A549 (cell line): ENCODE measurements at regions not wholly inside any gene's neighbourhood (a gene's known extent, or its start where the extent isn't known, plus 50 kb on each side); places are given as distances from the start of the nearest gene placed in this dataset.

Experiments used
- ATAC-seq, 2 experiments: fragments of 200-7000 bp in 1 of 2; fragments of >200 bp in 1 of 2; cut with Nextera tagmentation in 1 of 2; cut with Tn5 transposase in 1 of 2; 3 replicates each; pipeline versions ENCODE4 v1.8.0 to v1.9.1; 2018 to 2020; ENCODE audit warnings: mild to moderate bottlenecking in 1 of 2, moderate library complexity in 1 of 2
- CTCF ChIA-PET: fragments of 300-600 bp; sonication (Branson Sonifier 250); formaldehyde crosslinking; extraction: SDS; loops from one replicate; lab custom pipeline; 2021; ENCODE audit warnings: antibody characterized with exemption, inconsistent platforms; lab: Yijun Ruan, JAX
- POLR2A ChIA-PET: fragments of 350-600 bp; formaldehyde crosslinking; extraction: SDS; loops from one replicate; lab custom pipeline; 2021; ENCODE audit warnings: antibody characterized with exemption, inconsistent platforms; lab: Yijun Ruan, JAX
- DNase-seq, 2 experiments: peaks; one replicate each; pipeline versions ENCODE4 v3.0.0 to v3.0.0-alpha.2; 2011 to 2016; ENCODE audit warnings: low read depth in 1 of 2, low spot score in 1 of 2
- FAIRE-seq: peaks from 2 replicates; lab custom pipeline; 2011; peaks lifted over from hg19 to GRCh38; lab: Jason Lieb, UNC
- H3K27ac ChIP-seq, 2 experiments: fragments of >200 bp; sonication (Bioruptor Twin); formaldehyde crosslinking; 3 replicates each; pipeline ENCODE4 v1.5.1; 2016 to 2017
- H3K4me1 ChIP-seq: fragments of >200 bp; sonication (Bioruptor Twin); formaldehyde crosslinking; 3 replicates; pipeline ENCODE4 v1.6.1; 2016
- H3K4me2 ChIP-seq: fragments of >200 bp; sonication (Bioruptor Twin); formaldehyde crosslinking; 3 replicates; pipeline ENCODE4 v1.6.1; 2016
- H3K4me3 ChIP-seq: fragments of >200 bp; sonication (Bioruptor Twin); formaldehyde crosslinking; 3 replicates; pipeline ENCODE4 v1.5.1; 2016
- H3K9me3 ChIP-seq: fragments of >200 bp; sonication (Bioruptor Twin); formaldehyde crosslinking; 3 replicates; pipeline ENCODE4 v1.6.1; 2016
- BHLHE40 ChIP-seq: IDR thresholded peaks from 2 replicates; pipeline ENCODE4 v1.6.1; 2012; ENCODE audit warnings: low read depth, low read length, inconsistent platforms
- CEBPB ChIP-seq, 2 experiments: fragments of >200 bp in 1 of 2; sonication (Bioruptor Twin) in 1 of 2; formaldehyde crosslinking in 1 of 2; IDR thresholded peaks; 2 replicates each; pipeline ENCODE4 v1.6.1; 2012 to 2016
- CHD4 ChIP-seq: fragments of 200-600 bp; sonication (generic); IDR thresholded peaks from 2 replicates; pipeline ENCODE4 v1.6.1; 2016; ENCODE audit warnings: antibody characterized with exemption, mild to moderate bottlenecking, borderline replicate concordance
- EHF ChIP-seq: fragments of 250-450 bp; sonication (Bioruptor Pico); IDR thresholded peaks from 2 replicates; pipeline ENCODE4 v1.5.0; 2020; ENCODE audit warnings: mild to moderate bottlenecking
- EHMT2 ChIP-seq: fragments of 200-600 bp; sonication (generic); IDR thresholded peaks from 2 replicates; pipeline ENCODE4 v1.6.1; 2016; ENCODE audit warnings: antibody characterized with exemption, low read depth, mild to moderate bottlenecking, moderate library complexity
- EP300 ChIP-seq, 2 experiments: fragments of >200 bp; sonication (Bioruptor Twin); formaldehyde crosslinking; IDR thresholded peaks; 2 replicates in 1 of 2; 3 replicates in 1 of 2; pipeline ENCODE4 v1.6.1; 2016 to 2017
- GATA3 ChIP-seq: IDR thresholded peaks from 2 replicates; pipeline ENCODE4 v1.6.1; 2012; ENCODE audit warnings: borderline replicate concordance
- HDAC2 ChIP-seq: fragments of 200-600 bp; sonication (generic); IDR thresholded peaks from 2 replicates; pipeline ENCODE4 v1.6.1; 2016
- HEYL ChIP-seq: fragments of 250-450 bp; sonication (Bioruptor Pico); IDR thresholded peaks from 2 replicates; pipeline ENCODE4 v1.8.0; 2021; ENCODE audit warnings: mild to moderate bottlenecking, moderate library complexity
- HOXA7 ChIP-seq: fragments of 250-450 bp; sonication (Bioruptor Pico); IDR thresholded peaks from 2 replicates; pipeline ENCODE4 v1.5.0; 2020; ENCODE audit warnings: mild to moderate bottlenecking, moderate library complexity
- HOXB5 ChIP-seq: fragments of 250-450 bp; sonication (Bioruptor Pico); IDR thresholded peaks from 2 replicates; pipeline ENCODE4 v1.5.0; 2020; ENCODE audit warnings: mild to moderate bottlenecking, moderate library complexity
- JUNB ChIP-seq: fragments of >200 bp; sonication (Bioruptor Twin); formaldehyde crosslinking; IDR thresholded peaks from 2 replicates; pipeline ENCODE4 v1.6.1; 2016
- KDM5A ChIP-seq: fragments of 200-600 bp; sonication (generic); IDR thresholded peaks from 2 replicates; pipeline ENCODE4 v1.6.1; 2016; ENCODE audit warnings: antibody characterized with exemption, mild to moderate bottlenecking
- MYC ChIP-seq: IDR thresholded peaks from 2 replicates; pipeline ENCODE4 v1.6.1; 2012; ENCODE audit warnings: mild to moderate bottlenecking, inconsistent platforms, low read length, improper control_type of control experiment, borderline replicate concordance
- NR3C1 ChIP-seq: fragments of >200 bp; sonication (Bioruptor Twin); formaldehyde crosslinking; IDR thresholded peaks from 3 replicates; pipeline ENCODE4 v1.6.1; 2017
- PHF8 ChIP-seq: fragments of 200-600 bp; sonication (generic); IDR thresholded peaks from 2 replicates; pipeline ENCODE4 v1.6.1; 2016; ENCODE audit warnings: low read depth, mild to moderate bottlenecking, antibody characterized with exemption, moderate library complexity, borderline replicate concordance
- POLR2A ChIP-seq: IDR thresholded peaks from 2 replicates; pipeline ENCODE4 v1.6.1; 2012; ENCODE audit warnings: mild to moderate bottlenecking, low read length
- RAD21 ChIP-seq, 2 experiments: fragments of >200 bp in 1 of 2; sonication (Bioruptor Twin) in 1 of 2; formaldehyde crosslinking in 1 of 2; IDR thresholded peaks in 1 of 2; conservative IDR thresholded peaks in 1 of 2; 2 replicates in 1 of 2; 3 replicates in 1 of 2; pipeline ENCODE4 v1.6.1; 2012 to 2018; ENCODE audit warnings: inconsistent platforms in 1 of 2
- SMC3 ChIP-seq: fragments of >200 bp; sonication (Bioruptor Twin); formaldehyde crosslinking; IDR thresholded peaks from 3 replicates; pipeline ENCODE4 v1.6.1; 2018; ENCODE audit warnings: inconsistent platforms
- TFCP2L1 ChIP-seq: fragments of 250-450 bp; sonication (Bioruptor Pico); IDR thresholded peaks from 2 replicates; pipeline ENCODE4 v1.5.0; 2021; ENCODE audit warnings: mild to moderate bottlenecking
- TP53 ChIP-seq: fragments of 250-450 bp; sonication (Bioruptor Pico); IDR thresholded peaks from 2 replicates; pipeline ENCODE4 v1.5.0; 2021; ENCODE audit warnings: mild to moderate bottlenecking, moderate library complexity
- ZC3H11A ChIP-seq: fragments of 450-650 bp; IDR thresholded peaks from 2 replicates; pipeline ENCODE4 v1.6.1; 2014; ENCODE audit warnings: antibody characterized with exemption, mild to moderate bottlenecking
- ZSCAN20 ChIP-seq: fragments of 250-450 bp; sonication (Bioruptor Pico); IDR thresholded peaks from 2 replicates; pipeline ENCODE4 v1.8.0; 2022; ENCODE audit warnings: mild to moderate bottlenecking, moderate library complexity
- WGBS: methylation state at CpG from one replicate; pipeline ENCODE4 v1.1.6; 2017; ENCODE audit errors: missing lambda C conversion rate; 5-methylcytosine and 5-hydroxymethylcytosine counted together
- TF ChIP-seq, protein P1 (sequence below): fragments of 150-350 bp; IDR thresholded peaks from 2 replicates; pipeline ENCODE4 v1.6.1; 2014; ENCODE audit warnings: low read depth, mild to moderate bottlenecking, low read length
- TF ChIP-seq, protein P2 (sequence below): fragments of >200 bp; sonication (Bioruptor Twin); formaldehyde crosslinking; IDR thresholded peaks from 2 replicates; pipeline ENCODE4 v1.6.1; 2016
- TF ChIP-seq, protein P3 (sequence below): fragments of 200-600 bp; sonication (generic); IDR thresholded peaks from 2 replicates; pipeline ENCODE4 v1.6.1; 2016; ENCODE audit warnings: antibody characterized with exemption, mild to moderate bottlenecking, moderate library complexity
- TF ChIP-seq, protein P4 (sequence below): fragments of >200 bp; sonication (Bioruptor Twin); formaldehyde crosslinking; IDR thresholded peaks from 3 replicates; pipeline ENCODE4 v1.5.1; 2016
- TF ChIP-seq, protein P5 (sequence below): fragments of 450-650 bp; IDR thresholded peaks from 2 replicates; pipeline ENCODE4 v1.6.1; 2014; ENCODE audit warnings: antibody characterized with exemption
- TF ChIP-seq, protein P6 (sequence below): fragments of >200 bp; sonication (Bioruptor Twin); formaldehyde crosslinking; IDR thresholded peaks from 3 replicates; pipeline ENCODE4 v1.6.1; 2016
- TF ChIP-seq, protein P7 (sequence below): IDR thresholded peaks from 2 replicates; pipeline ENCODE4 v1.6.1; 2012; ENCODE audit warnings: low read depth, borderline replicate concordance

DNA sequence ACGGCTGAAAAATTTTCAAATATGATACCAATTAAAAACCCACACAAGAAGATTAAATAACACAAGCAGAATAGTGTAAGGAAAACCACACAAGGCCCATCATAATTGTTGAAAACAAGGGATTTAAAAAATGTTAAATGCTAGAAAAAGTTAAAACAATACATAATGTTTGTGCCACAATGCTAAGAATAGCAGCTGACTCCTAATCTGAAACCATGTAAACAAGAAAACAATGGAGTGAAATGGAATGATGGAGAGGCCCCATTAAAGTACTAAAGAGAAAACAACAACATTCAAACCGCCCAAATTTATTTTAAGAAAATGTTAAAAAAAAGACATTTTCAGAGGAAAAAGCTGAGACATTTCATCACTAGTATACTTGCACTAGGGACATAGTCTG is 663.6 kb upstream of the NCAM2 start (continued):
- TF ChIP-seq GATA3: no peak
- TF ChIP-seq MYC: no peak
- TF ChIP-seq HDAC2: no peak
- TF ChIP-seq HOXB5: no peak
- no peak for TF ChIP-seq NR3C1

DNA sequence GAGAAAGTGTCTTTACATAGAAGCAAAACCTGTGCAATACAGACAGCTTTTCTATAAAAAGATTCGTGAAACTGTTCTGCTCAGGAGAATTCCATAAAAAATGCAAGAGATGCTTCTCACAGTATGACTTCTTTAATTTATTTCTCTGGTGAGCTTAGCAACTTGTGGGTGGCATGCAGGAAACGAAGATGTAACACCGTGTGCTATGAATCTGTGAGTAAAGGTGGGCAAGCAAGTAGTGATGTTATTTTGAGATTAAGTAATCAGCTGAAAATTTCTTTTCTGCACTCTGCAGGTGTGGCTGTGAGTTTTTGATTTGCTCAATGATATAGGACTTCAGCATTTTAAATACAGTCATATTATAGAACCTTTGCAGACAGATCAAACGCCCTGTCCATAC is 656.8 kb upstream of the NCAM2 start:
- 2% methylated on average over 4 of the region's 4 CpGs for WGBS
- ATAC-seq (no peak), FAIRE-seq (no peak), DNase-seq (no peak)
- CTCF ChIA-PET: no interaction called here
- no peak overlapping the region for H3K4me2 ChIP-seq
- H3K4me1 ChIP-seq: no peaks in the 10 kb centered on the region
- no peak overlapping the region for H3K4me3 ChIP-seq
- H3K9me3 ChIP-seq: no peaks in the 10 kb centered on the region
- POLR2A ChIA-PET: no interaction called here
- H3K27ac ChIP-seq: no peak overlapping the region
- TF ChIP-seq, protein P1, sequence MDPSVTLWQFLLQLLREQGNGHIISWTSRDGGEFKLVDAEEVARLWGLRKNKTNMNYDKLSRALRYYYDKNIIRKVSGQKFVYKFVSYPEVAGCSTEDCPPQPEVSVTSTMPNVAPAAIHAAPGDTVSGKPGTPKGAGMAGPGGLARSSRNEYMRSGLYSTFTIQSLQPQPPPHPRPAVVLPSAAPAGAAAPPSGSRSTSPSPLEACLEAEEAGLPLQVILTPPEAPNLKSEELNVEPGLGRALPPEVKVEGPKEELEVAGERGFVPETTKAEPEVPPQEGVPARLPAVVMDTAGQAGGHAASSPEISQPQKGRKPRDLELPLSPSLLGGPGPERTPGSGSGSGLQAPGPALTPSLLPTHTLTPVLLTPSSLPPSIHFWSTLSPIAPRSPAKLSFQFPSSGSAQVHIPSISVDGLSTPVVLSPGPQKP: no peak
- no peak for TF ChIP-seq TP53 (CRISPR knock-in tag)
- TF ChIP-seq, protein P2, sequence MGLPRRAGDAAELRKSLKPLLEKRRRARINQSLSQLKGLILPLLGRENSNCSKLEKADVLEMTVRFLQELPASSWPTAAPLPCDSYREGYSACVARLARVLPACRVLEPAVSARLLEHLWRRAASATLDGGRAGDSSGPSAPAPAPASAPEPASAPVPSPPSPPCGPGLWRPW: no peak
- TF ChIP-seq HOXA7 (CRISPR knock-in tag): no peak
- no peak for TF ChIP-seq BHLHE40
- TF ChIP-seq ZC3H11A: no peak
- TF ChIP-seq EHMT2: no peak
- no peak for TF ChIP-seq HEYL (CRISPR knock-in tag)
- no peak for TF ChIP-seq PHF8
- TF ChIP-seq NR3C1: no peak
- TF ChIP-seq, protein P3, sequence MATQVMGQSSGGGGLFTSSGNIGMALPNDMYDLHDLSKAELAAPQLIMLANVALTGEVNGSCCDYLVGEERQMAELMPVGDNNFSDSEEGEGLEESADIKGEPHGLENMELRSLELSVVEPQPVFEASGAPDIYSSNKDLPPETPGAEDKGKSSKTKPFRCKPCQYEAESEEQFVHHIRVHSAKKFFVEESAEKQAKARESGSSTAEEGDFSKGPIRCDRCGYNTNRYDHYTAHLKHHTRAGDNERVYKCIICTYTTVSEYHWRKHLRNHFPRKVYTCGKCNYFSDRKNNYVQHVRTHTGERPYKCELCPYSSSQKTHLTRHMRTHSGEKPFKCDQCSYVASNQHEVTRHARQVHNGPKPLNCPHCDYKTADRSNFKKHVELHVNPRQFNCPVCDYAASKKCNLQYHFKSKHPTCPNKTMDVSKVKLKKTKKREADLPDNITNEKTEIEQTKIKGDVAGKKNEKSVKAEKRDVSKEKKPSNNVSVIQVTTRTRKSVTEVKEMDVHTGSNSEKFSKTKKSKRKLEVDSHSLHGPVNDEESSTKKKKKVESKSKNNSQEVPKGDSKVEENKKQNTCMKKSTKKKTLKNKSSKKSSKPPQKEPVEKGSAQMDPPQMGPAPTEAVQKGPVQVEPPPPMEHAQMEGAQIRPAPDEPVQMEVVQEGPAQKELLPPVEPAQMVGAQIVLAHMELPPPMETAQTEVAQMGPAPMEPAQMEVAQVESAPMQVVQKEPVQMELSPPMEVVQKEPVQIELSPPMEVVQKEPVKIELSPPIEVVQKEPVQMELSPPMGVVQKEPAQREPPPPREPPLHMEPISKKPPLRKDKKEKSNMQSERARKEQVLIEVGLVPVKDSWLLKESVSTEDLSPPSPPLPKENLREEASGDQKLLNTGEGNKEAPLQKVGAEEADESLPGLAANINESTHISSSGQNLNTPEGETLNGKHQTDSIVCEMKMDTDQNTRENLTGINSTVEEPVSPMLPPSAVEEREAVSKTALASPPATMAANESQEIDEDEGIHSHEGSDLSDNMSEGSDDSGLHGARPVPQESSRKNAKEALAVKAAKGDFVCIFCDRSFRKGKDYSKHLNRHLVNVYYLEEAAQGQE: no peak

DNA sequence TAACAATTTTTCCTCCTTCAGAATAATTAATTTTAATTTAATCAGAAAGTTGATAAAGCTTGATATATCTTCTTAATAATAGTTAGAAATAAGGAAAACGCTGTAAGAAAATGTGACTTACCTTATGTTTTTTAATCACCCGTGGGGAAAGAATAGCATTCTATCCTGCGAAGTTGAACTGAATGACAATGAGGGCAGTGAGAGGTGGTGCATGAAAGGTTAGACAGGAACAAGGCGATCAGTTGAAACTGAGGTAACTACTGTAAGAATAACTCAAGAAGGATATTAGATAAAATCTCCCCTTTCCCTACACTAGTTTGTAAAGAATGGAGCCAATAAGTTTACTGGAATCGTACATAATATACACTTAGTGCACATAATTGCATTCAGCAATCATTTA is 655.0 kb upstream of the NCAM2 start:
- ATAC-seq (no peak), FAIRE-seq (no peak), DNase-seq (no peak)
- Histone ChIP-seq H3K4me3 (no peak overlapping the region), H3K27ac (no peak overlapping the region), H3K4me2 (no peak overlapping the region), H3K4me1 (no peaks in the 10 kb centered on the region), H3K9me3 (no peaks in the 10 kb centered on the region)
- WGBS: 3% methylated on average over 5 of the region's 5 CpGs
- ChIA-PET POLR2A (no interaction called here), CTCF (no interaction called here)
- no peak for TF ChIP-seq ZSCAN20 (CRISPR knock-in tag)
- TF ChIP-seq JUNB: no peak
- TF ChIP-seq, protein P4, sequence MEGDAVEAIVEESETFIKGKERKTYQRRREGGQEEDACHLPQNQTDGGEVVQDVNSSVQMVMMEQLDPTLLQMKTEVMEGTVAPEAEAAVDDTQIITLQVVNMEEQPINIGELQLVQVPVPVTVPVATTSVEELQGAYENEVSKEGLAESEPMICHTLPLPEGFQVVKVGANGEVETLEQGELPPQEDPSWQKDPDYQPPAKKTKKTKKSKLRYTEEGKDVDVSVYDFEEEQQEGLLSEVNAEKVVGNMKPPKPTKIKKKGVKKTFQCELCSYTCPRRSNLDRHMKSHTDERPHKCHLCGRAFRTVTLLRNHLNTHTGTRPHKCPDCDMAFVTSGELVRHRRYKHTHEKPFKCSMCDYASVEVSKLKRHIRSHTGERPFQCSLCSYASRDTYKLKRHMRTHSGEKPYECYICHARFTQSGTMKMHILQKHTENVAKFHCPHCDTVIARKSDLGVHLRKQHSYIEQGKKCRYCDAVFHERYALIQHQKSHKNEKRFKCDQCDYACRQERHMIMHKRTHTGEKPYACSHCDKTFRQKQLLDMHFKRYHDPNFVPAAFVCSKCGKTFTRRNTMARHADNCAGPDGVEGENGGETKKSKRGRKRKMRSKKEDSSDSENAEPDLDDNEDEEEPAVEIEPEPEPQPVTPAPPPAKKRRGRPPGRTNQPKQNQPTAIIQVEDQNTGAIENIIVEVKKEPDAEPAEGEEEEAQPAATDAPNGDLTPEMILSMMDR: no peak
- no peak for TF ChIP-seq SMC3
- TF ChIP-seq, protein P5, sequence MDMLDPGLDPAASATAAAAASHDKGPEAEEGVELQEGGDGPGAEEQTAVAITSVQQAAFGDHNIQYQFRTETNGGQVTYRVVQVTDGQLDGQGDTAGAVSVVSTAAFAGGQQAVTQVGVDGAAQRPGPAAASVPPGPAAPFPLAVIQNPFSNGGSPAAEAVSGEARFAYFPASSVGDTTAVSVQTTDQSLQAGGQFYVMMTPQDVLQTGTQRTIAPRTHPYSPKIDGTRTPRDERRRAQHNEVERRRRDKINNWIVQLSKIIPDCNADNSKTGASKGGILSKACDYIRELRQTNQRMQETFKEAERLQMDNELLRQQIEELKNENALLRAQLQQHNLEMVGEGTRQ: no peak
- no peak for TF ChIP-seq KDM5A
- no peak for TF ChIP-seq RAD21 (conservative IDR thresholded peaks at IDR 0.05 in 1 of 2, IDR thresholded peaks at IDR 0.05 in 1 of 2)
- no peak for TF ChIP-seq EP300 (IDR thresholded peaks at IDR 0.05)
- TF ChIP-seq CHD4: no peak
- no peak for TF ChIP-seq CEBPB (IDR thresholded peaks at IDR 0.05)
- TF ChIP-seq, protein P6, sequence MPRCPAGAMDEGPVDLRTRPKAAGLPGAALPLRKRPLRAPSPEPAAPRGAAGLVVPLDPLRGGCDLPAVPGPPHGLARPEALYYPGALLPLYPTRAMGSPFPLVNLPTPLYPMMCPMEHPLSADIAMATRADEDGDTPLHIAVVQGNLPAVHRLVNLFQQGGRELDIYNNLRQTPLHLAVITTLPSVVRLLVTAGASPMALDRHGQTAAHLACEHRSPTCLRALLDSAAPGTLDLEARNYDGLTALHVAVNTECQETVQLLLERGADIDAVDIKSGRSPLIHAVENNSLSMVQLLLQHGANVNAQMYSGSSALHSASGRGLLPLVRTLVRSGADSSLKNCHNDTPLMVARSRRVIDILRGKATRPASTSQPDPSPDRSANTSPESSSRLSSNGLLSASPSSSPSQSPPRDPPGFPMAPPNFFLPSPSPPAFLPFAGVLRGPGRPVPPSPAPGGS: no peak
- TF ChIP-seq HOXB5: no peak
- no peak for TF ChIP-seq POLR2A
- TF ChIP-seq GATA3: no peak
- no peak for TF ChIP-seq EHF
- TF ChIP-seq, protein P7, sequence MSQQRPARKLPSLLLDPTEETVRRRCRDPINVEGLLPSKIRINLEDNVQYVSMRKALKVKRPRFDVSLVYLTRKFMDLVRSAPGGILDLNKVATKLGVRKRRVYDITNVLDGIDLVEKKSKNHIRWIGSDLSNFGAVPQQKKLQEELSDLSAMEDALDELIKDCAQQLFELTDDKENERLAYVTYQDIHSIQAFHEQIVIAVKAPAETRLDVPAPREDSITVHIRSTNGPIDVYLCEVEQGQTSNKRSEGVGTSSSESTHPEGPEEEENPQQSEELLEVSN: no peak
- no peak for TF ChIP-seq TFCP2L1 (CRISPR knock-in tag)
